ENCODE measurements at regions not wholly inside any gene's neighbourhood (a gene's known extent, or its start where the extent isn't known, plus 50 kb on each side); places are given as distances from the start of the nearest gene placed in this dataset.
"Not testable (repeated sequence)": the region's sequence is repeated elsewhere in the genome, so short reads cannot be mapped to it uniquely, and the experiment has no call there.

DNA sequence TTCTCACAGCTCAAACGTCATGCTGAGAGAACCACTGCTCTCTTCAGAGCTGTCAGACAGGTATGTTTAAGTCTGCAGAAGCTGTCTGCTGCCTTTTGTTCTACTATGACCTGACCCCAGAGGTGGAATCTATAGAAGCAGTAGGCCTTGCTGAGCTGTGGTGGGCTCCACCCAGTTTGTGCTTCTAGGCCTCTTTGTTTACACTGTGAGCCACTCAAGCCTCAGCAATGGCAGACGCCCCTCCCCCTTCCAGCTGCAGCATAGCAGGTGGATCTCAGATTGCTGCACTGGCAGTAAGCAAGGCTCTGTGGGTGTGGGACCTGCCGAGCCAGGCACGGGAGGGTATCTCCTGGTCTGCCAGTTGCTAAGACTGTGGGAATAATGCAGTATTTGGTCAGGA is 350.5 kb upstream of the EMCN start:
- TF ChIP-seq, protein P1, sequence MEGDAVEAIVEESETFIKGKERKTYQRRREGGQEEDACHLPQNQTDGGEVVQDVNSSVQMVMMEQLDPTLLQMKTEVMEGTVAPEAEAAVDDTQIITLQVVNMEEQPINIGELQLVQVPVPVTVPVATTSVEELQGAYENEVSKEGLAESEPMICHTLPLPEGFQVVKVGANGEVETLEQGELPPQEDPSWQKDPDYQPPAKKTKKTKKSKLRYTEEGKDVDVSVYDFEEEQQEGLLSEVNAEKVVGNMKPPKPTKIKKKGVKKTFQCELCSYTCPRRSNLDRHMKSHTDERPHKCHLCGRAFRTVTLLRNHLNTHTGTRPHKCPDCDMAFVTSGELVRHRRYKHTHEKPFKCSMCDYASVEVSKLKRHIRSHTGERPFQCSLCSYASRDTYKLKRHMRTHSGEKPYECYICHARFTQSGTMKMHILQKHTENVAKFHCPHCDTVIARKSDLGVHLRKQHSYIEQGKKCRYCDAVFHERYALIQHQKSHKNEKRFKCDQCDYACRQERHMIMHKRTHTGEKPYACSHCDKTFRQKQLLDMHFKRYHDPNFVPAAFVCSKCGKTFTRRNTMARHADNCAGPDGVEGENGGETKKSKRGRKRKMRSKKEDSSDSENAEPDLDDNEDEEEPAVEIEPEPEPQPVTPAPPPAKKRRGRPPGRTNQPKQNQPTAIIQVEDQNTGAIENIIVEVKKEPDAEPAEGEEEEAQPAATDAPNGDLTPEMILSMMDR (IDR thresholded peaks at IDR 0.05; ENCODE audit: extremely low read depth in 1 of 2, insufficient read depth in 1 of 2, low read depth in 1 of 2, low read length in 2 of 2) = not testable (repeated sequence)
- not testable (repeated sequence) for TF ChIP-seq MAX (IDR thresholded peaks at IDR 0.05; ENCODE audit: insufficient read depth, insufficient read length); JUN (IDR thresholded peaks at IDR 0.05; ENCODE audit: borderline replicate concordance, insufficient read depth, insufficient read length, low read depth); POLR2A (IDR thresholded peaks at IDR 0.05; ENCODE audit: low read depth, low read length); FOS (IDR thresholded peaks at IDR 0.05; ENCODE audit: borderline replicate concordance, insufficient read depth, low read length)

All from endothelial cell of umbilical vein (primary cell).